HCT116 (cell line): ENCODE measurements at regions not wholly inside any gene's neighbourhood (a gene's known extent, or its start where the extent isn't known, plus 50 kb on each side); places are given as distances from the start of the nearest gene placed in this dataset.

Experiments used
- ATAC-seq: fragments of 200-7000 bp; cut with Tn5 transposase; 2 replicates; pipeline ENCODE4 v1.9.1; 2020; ENCODE audit warnings: mild to moderate bottlenecking, moderate library complexity
- BruUV-seq: library from RNA; stranded (reverse); fragments of 400-500 nt; replicated peaks from 2 replicates; lab custom pipeline; 2021; lab: Mats Ljungman, UMichigan
- CTCF ChIA-PET: fragments of 300-600 bp; sonication (Branson Sonifier 250); formaldehyde crosslinking; loops from one replicate; lab custom pipeline; 2021; ENCODE audit warnings: antibody characterized with exemption; lab: Charles Lee
- POLR2A ChIA-PET: fragments of 300-600, 350-600 bp; sonication (Branson Sonifier 250); formaldehyde crosslinking; loops from one replicate; lab custom pipeline; 2021; ENCODE audit warnings: antibody characterized with exemption; lab: Charles Lee
- RAD21 ChIA-PET, 2 experiments: fragments of 300-600 bp; sonication (Branson Sonifier 250); formaldehyde crosslinking; loops; one replicate each; lab custom pipeline; 2023; ENCODE audit warnings: low total read pairs in 2 of 2; ENCODE audit not compliant: uncharacterized antibody in 2 of 2, unreplicated experiment in 2 of 2, low non-redundant PET in 1 of 2; lab: Charles Lee
- DNase-seq: peaks from one replicate; pipeline ENCODE4 v3.0.0-alpha.2; 2010; ENCODE audit warnings: low read depth, low spot score
- H2AFZ ChIP-seq: fragments of 200-600 bp; shearing (Covaris generic), sonication (generic); 2 replicates; pipeline ENCODE4 v1.6.1; 2017; ENCODE audit warnings: low read depth, mixed run types, mixed read lengths, antibody characterized with exemption, low read length; ENCODE audit not compliant: poor library complexity, severe bottlenecking
- H3K27ac ChIP-seq: 2 replicates; pipeline ENCODE4 v1.5.1; 2012; ENCODE audit warnings: low read depth, low read length
- H3K27me3 ChIP-seq: fragments of 200-600 bp; sonication (generic); 2 replicates; pipeline ENCODE4 v1.6.1; 2016; ENCODE audit warnings: mixed run types, low read length, mixed read lengths; ENCODE audit not compliant: insufficient read depth
- H3K36me3 ChIP-seq, 2 experiments: fragments of 200-500 bp in 1 of 2; fragments of 200-600 bp in 1 of 2; sonication (Bioruptor generic) in 1 of 2; sonication (generic) in 1 of 2; 2 replicates each; pipeline versions ENCODE4 v1.5.1 to v1.6.1; 2014 to 2016; ENCODE audit warnings: low read length in 2 of 2, inconsistent platforms in 1 of 2, mixed read lengths in 1 of 2, mixed run types in 1 of 2; ENCODE audit not compliant: insufficient read depth in 2 of 2, control insufficient read depth in 1 of 2
- H3K4me1 ChIP-seq, 2 experiments: fragments of 200-600 bp in 1 of 2; sonication (generic) in 1 of 2; 2 replicates each; pipeline versions ENCODE4 v1.5.1 to v1.6.1; 2012 to 2017; ENCODE audit warnings: low read length in 2 of 2, inconsistent platforms in 1 of 2, mild to moderate bottlenecking in 1 of 2, mixed read lengths in 1 of 2, mixed run types in 1 of 2, moderate library complexity in 1 of 2; ENCODE audit not compliant: insufficient read depth in 2 of 2, control insufficient read depth in 1 of 2
- H3K4me2 ChIP-seq: fragments of 200-600 bp; sonication (generic); 2 replicates; pipeline ENCODE4 v1.6.1; 2017; ENCODE audit warnings: mixed run types, low read length, mixed read lengths
- H3K4me3 ChIP-seq, 2 experiments: fragments of 200-600 bp in 1 of 2; sonication (generic) in 1 of 2; replicated peaks in 1 of 2; 2 replicates each; pipeline ENCODE4 v1.5.1; 2011 to 2016; ENCODE audit warnings: low read length in 2 of 2, control low read depth in 1 of 2, low read depth in 1 of 2, mild to moderate bottlenecking in 1 of 2, mixed read lengths in 1 of 2, mixed run types in 1 of 2
- H3K79me2 ChIP-seq: fragments of 200-600 bp; sonication (generic); 2 replicates; pipeline ENCODE4 v1.6.1; 2017; ENCODE audit warnings: mild to moderate bottlenecking, mixed run types, low read length, moderate library complexity, mixed read lengths; ENCODE audit not compliant: insufficient read depth
- H3K9ac ChIP-seq: fragments of 200-600 bp; sonication (generic); 2 replicates; pipeline ENCODE4 v1.6.1; 2016; ENCODE audit warnings: low read length, mixed read lengths
- H3K9me2 ChIP-seq: fragments of 200-600 bp; sonication (generic), shearing (Covaris generic); 2 replicates; pipeline ENCODE4 v1.6.1; 2017; ENCODE audit warnings: mixed run types, mild to moderate bottlenecking, moderate library complexity; ENCODE audit not compliant: insufficient read depth
- H3K9me3 ChIP-seq, 2 experiments: fragments of 200-500 bp in 1 of 2; fragments of 200-600 bp in 1 of 2; sonication (Bioruptor generic) in 1 of 2; sonication (generic) in 1 of 2; 2 replicates each; pipeline ENCODE4 v1.6.1; 2014 to 2017; ENCODE audit warnings: low read length in 2 of 2, mixed read lengths in 2 of 2, inconsistent platforms in 1 of 2, low read depth in 1 of 2, mild to moderate bottlenecking in 1 of 2, mixed run types in 1 of 2, moderate library complexity in 1 of 2; ENCODE audit not compliant: control insufficient read depth in 1 of 2, insufficient read depth in 1 of 2
- H4K20me1 ChIP-seq: fragments of 200-600 bp; sonication (generic), shearing (Covaris generic); 2 replicates; pipeline ENCODE4 v1.6.1; 2017; ENCODE audit warnings: mixed run types, mild to moderate bottlenecking, moderate library complexity; ENCODE audit not compliant: insufficient read depth
- CBX3 ChIP-seq: IDR thresholded peaks from 2 replicates; pipeline ENCODE4 v1.6.1; 2012; ENCODE audit warnings: low read depth
- CEBPB ChIP-seq: IDR thresholded peaks from 2 replicates; pipeline ENCODE4 v1.6.1; 2012; ENCODE audit warnings: low read depth
- ELF1 ChIP-seq: IDR thresholded peaks from 2 replicates; pipeline ENCODE4 v1.6.1; 2012; ENCODE audit warnings: low read depth, borderline replicate concordance
- EZH2 ChIP-seq: fragments of 200-600 bp; sonication (generic); IDR thresholded peaks from 2 replicates; pipeline ENCODE4 v1.6.1; 2017; ENCODE audit warnings: antibody characterized with exemption, mixed run types
- POLR2A ChIP-seq: IDR thresholded peaks from 2 replicates; pipeline ENCODE4 v1.7.0; 2011; ENCODE audit warnings: borderline replicate concordance; ENCODE audit not compliant: insufficient read depth, insufficient read length; ENCODE audit errors: extremely low read depth
- POLR2AphosphoS5 ChIP-seq: IDR thresholded peaks from 2 replicates; pipeline ENCODE4 v1.6.1; 2011; ENCODE audit warnings: mild to moderate bottlenecking, low read depth, low read length, moderate library complexity
- RAD21 ChIP-seq: IDR thresholded peaks from 2 replicates; pipeline ENCODE4 v1.6.1; 2012; ENCODE audit warnings: low read depth, mild to moderate bottlenecking
- SRF ChIP-seq: IDR thresholded peaks from 2 replicates; pipeline ENCODE4 v1.6.1; 2012; ENCODE audit warnings: low read depth
- ZNF274 ChIP-seq: fragments of 200-500 bp; sonication (Bioruptor generic); IDR thresholded peaks from 2 replicates; pipeline ENCODE4 v1.6.1; 2014; ENCODE audit warnings: mild to moderate bottlenecking, low read depth, low read length, inconsistent platforms
- intact Hi-C: fragments of 100-400 bp; cut with micrococcal nuclease; formaldehyde crosslinking; loops from 2 replicates; pipeline ENCODE4 v1.10.0; 2022
- TF ChIP-seq, protein P1 (sequence below): IDR thresholded peaks from 2 replicates; pipeline ENCODE4 v1.6.1; 2012; ENCODE audit warnings: low read depth
- TF ChIP-seq, protein P2 (sequence below): IDR thresholded peaks from 2 replicates; pipeline ENCODE4 v1.6.1; 2011; ENCODE audit warnings: mild to moderate bottlenecking, low read length, moderate library complexity; ENCODE audit not compliant: insufficient replicate concordance; ENCODE audit errors: extremely low read depth
- TF ChIP-seq, protein P3 (sequence below): IDR thresholded peaks from 2 replicates; pipeline ENCODE4 v1.6.1; 2012
- TF ChIP-seq, protein P4 (sequence below), 3 experiments: fragments of 200-600 bp in 1 of 3; sonication (generic) in 1 of 3; IDR thresholded peaks in 2 of 3; conservative IDR thresholded peaks in 1 of 3; 2 replicates each; pipeline ENCODE4 v1.5.1; 2012 to 2017; ENCODE audit warnings: low read depth in 2 of 3, low read length in 2 of 3, antibody characterized with exemption in 1 of 3, borderline replicate concordance in 1 of 3, control low read depth in 1 of 3, mild to moderate bottlenecking in 1 of 3, mixed read lengths in 1 of 3, mixed run types in 1 of 3, moderate library complexity in 1 of 3; ENCODE audit not compliant: insufficient read depth in 1 of 3

DNA sequence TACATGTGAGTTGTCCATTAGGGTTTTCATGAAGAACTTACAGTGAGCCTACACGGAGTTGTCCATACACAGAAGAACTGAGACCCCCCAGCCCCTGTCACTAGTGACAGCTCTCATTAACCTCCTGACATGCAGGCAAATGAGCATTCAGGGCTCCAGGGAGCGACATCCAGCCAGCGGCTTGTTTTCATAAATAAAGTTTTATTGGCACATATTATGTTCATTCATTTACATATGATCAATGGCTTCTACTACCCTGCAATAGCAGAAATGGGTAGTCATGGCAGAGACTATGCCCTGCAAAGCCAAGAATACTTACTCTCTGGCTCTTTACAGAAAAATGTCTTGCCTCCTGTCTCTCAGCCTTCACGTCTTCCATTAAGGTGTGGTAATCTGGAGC lies 553.5 kb downstream of the EDEM1 start:
- peaks cover 4% of the 10 kb centered on the region; the same call in 1 of the 2 replicates for H3K79me2 ChIP-seq
- DNase-seq (no peak), ATAC-seq (no peak)
- ChIA-PET RAD21 (no interaction called here), POLR2A (no interaction called here), CTCF (no interaction called here)
- H4K20me1 ChIP-seq: no peaks in the 10 kb centered on the region
- H3K4me3 ChIP-seq: no peak overlapping the region
- no peak overlapping the region for H3K27ac ChIP-seq
- BruUV-seq: no TSS peak
- H2AFZ ChIP-seq: no peak overlapping the region
- no peak overlapping the region for H3K4me2 ChIP-seq
- H3K4me1 ChIP-seq: 0 out of 4 replicates have a peak, but pooled peaks cover 0 to 3% of the 10 kb centered on the region in 2 experiments
- no peak overlapping the region for H3K9ac ChIP-seq
- no peak for TF ChIP-seq POLR2A
- no peak for TF ChIP-seq CEBPB
- TF ChIP-seq, protein P1, sequence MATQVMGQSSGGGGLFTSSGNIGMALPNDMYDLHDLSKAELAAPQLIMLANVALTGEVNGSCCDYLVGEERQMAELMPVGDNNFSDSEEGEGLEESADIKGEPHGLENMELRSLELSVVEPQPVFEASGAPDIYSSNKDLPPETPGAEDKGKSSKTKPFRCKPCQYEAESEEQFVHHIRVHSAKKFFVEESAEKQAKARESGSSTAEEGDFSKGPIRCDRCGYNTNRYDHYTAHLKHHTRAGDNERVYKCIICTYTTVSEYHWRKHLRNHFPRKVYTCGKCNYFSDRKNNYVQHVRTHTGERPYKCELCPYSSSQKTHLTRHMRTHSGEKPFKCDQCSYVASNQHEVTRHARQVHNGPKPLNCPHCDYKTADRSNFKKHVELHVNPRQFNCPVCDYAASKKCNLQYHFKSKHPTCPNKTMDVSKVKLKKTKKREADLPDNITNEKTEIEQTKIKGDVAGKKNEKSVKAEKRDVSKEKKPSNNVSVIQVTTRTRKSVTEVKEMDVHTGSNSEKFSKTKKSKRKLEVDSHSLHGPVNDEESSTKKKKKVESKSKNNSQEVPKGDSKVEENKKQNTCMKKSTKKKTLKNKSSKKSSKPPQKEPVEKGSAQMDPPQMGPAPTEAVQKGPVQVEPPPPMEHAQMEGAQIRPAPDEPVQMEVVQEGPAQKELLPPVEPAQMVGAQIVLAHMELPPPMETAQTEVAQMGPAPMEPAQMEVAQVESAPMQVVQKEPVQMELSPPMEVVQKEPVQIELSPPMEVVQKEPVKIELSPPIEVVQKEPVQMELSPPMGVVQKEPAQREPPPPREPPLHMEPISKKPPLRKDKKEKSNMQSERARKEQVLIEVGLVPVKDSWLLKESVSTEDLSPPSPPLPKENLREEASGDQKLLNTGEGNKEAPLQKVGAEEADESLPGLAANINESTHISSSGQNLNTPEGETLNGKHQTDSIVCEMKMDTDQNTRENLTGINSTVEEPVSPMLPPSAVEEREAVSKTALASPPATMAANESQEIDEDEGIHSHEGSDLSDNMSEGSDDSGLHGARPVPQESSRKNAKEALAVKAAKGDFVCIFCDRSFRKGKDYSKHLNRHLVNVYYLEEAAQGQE: no peak
- no peaks in the 10 kb centered on the region for H3K9me2 ChIP-seq
- no peaks in the 10 kb centered on the region for H3K36me3 ChIP-seq
- no peaks in the 10 kb centered on the region for H3K9me3 ChIP-seq
- no peaks in the 10 kb centered on the region for H3K27me3 ChIP-seq
- intact Hi-C loops: no loop called here

DNA sequence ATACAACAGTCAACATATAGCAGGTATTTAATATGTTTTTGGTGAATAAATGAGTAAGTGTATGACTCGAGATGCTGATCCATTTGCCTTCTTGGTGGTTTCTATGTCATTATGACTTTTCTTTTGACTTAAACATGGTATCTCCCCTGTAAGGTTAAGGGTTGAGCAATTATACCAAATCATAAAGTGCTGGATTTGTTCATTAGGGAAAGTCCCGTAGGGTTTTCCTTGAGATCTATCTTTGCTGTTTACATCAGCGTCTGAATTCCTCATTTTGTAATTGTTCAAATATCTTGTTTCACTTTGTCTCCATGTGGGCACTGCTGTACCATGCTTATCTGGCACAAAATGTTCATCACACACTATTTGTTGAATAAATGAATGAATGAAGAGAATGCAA lies 562.6 kb downstream of the EDEM1 start:
- H3K27ac ChIP-seq: no peak overlapping the region
- no peak for ATAC-seq
- DNase-seq: no peak
- intact Hi-C loops: no loop called here
- BruUV-seq: no TSS peak
- POLR2A ChIA-PET: no interaction called here
- no peak overlapping the region for H3K4me3 ChIP-seq
- H2AFZ ChIP-seq: no peak overlapping the region
- no peaks in the 10 kb centered on the region for H3K9me3 ChIP-seq
- no peaks in the 10 kb centered on the region for H3K27me3 ChIP-seq
- CTCF ChIA-PET: no interaction called here
- H3K4me1 ChIP-seq: no peaks in the 10 kb centered on the region
- no peak overlapping the region for H3K9ac ChIP-seq
- RAD21 ChIA-PET: no interaction called here
- H3K4me2 ChIP-seq: no peak overlapping the region
- H3K36me3 ChIP-seq: no peaks in the 10 kb centered on the region
- H4K20me1 ChIP-seq: no peaks in the 10 kb centered on the region
- H3K9me2 ChIP-seq: no peaks in the 10 kb centered on the region
- H3K79me2 ChIP-seq: no peaks in the 10 kb centered on the region
- no peak for TF ChIP-seq ELF1
- TF ChIP-seq CEBPB: no peak
- no peak for TF ChIP-seq POLR2A
- TF ChIP-seq EZH2: no peak
- TF ChIP-seq, protein P2, sequence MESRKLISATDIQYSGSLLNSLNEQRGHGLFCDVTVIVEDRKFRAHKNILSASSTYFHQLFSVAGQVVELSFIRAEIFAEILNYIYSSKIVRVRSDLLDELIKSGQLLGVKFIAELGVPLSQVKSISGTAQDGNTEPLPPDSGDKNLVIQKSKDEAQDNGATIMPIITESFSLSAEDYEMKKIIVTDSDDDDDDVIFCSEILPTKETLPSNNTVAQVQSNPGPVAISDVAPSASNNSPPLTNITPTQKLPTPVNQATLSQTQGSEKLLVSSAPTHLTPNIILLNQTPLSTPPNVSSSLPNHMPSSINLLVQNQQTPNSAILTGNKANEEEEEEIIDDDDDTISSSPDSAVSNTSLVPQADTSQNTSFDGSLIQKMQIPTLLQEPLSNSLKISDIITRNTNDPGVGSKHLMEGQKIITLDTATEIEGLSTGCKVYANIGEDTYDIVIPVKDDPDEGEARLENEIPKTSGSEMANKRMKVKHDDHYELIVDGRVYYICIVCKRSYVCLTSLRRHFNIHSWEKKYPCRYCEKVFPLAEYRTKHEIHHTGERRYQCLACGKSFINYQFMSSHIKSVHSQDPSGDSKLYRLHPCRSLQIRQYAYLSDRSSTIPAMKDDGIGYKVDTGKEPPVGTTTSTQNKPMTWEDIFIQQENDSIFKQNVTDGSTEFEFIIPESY: no peak
- TF ChIP-seq CBX3: no peak
- no peak for TF ChIP-seq RAD21
- no peak for TF ChIP-seq ZNF274
- no peak for TF ChIP-seq SRF
- no peak for TF ChIP-seq POLR2AphosphoS5
- TF ChIP-seq, protein P3, sequence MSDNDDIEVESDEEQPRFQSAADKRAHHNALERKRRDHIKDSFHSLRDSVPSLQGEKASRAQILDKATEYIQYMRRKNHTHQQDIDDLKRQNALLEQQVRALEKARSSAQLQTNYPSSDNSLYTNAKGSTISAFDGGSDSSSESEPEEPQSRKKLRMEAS: no peak
- TF ChIP-seq, protein P4, sequence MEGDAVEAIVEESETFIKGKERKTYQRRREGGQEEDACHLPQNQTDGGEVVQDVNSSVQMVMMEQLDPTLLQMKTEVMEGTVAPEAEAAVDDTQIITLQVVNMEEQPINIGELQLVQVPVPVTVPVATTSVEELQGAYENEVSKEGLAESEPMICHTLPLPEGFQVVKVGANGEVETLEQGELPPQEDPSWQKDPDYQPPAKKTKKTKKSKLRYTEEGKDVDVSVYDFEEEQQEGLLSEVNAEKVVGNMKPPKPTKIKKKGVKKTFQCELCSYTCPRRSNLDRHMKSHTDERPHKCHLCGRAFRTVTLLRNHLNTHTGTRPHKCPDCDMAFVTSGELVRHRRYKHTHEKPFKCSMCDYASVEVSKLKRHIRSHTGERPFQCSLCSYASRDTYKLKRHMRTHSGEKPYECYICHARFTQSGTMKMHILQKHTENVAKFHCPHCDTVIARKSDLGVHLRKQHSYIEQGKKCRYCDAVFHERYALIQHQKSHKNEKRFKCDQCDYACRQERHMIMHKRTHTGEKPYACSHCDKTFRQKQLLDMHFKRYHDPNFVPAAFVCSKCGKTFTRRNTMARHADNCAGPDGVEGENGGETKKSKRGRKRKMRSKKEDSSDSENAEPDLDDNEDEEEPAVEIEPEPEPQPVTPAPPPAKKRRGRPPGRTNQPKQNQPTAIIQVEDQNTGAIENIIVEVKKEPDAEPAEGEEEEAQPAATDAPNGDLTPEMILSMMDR (IDR thresholded peaks at IDR 0.05 in 2 of 3, conservative IDR thresholded peaks at IDR 0.05 in 1 of 3; ENCODE audit: borderline replicate concordance in 1 of 3, insufficient read depth in 1 of 3, low read depth in 2 of 3, low read length in 2 of 3): no peak
